ENCODE measurements at regions not wholly inside any gene's neighbourhood (a gene's known extent, or its start where the extent isn't known, plus 50 kb on each side); places are given as distances from the start of the nearest gene placed in this dataset.

DNA sequence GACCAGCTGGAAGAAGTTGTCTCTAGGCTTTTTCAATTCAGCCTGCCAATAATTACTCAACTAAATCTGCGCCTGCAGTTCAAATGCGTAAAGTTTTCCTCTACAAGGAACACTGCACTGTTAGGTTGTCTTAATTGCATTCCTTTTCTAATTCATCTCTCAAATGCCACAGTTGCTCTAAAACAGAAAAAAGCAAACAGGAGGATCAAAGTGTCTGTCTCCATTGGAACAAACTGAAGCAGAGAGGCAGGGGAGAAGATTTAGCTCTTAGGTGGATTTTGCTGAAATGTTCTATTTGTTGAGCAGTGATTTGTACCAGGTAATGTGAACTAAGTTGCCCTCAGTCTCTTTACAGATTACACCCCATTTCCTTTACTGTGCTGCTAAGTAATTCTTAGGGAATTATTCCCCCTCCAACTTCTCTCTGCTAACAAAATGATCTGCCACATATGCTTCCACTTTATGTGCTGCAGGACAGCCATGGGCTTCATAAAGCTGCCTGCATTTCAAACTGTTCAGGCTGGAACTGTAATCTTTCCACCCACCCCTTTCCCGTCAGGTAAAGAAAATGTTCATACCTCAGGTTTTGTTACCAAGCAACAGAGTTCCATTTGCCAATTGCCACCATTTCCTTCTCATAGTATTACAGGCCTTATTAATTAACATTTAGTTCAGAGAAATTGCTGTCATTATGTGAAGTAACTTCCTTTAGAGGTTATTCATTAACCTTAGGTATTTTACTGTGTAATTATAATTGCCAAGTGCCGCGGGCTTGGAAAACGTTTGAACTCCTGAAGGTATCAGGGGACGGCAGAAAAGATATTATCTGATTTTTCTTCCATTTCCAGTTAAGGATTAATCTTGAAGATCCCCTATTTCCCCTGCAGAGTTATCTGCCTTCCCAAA, 149.3 kb downstream of the SPRY1 start:
- TF ChIP-seq ZNF274 (IDR thresholded peaks at IDR 0.05; ENCODE audit: low read depth, low read length), result no peak
- no peak overlapping the region for H3K4me3 ChIP-seq (ENCODE audit: low read length)

GRCh38 chr4:123546573-123547060, 150.0 kb downstream of the SPRY1 start:
- no peak for TF ChIP-seq ZNF274 (IDR thresholded peaks at IDR 0.05; ENCODE audit: low read depth, low read length)
- H3K4me3 ChIP-seq (ENCODE audit: low read length), result no peak overlapping the region

DNA sequence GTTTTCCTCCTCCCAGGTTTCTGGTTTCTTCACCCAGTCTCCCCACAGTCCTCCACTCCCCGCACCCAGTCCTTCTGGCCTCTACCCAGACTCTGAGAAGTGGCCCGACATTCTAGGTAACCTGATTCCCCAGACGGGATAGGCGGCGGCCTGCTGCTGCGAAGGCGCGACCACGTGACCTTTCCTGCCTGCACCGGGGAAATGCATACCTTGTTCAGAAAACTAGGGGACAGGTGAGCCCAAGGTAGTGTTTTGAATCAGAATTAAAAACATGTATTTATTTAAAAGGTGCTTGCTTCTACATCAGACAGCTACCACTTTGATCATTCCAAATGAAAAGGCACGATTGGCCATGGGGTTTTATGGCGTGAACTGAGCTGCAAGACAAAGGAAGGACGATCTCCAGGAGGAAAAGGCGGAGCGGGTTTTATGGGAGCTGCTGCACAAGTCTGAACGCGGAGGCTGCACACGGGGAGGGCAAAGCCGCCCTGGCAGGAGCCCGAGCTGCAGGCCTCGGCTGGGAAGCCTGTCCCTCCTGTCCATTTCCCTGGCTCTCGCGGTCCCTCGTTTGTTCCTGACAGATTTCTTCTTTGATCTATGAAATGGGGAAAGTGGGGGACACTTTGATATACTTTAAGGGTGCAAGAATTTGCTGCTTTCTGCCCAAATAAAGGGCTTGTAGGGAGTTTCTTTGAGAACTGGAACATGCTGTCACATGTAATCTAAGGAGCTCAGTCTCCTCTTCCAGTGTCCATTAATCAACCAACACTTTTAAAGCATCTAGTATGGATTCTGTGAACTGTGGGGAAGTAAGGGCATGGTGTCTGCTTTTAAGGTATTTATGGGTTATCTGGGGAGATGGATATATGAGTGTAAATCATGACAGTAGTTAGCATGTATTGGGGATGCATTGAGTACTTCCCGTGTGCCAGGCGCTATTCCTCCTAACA, 150.9 kb downstream of the SPRY1 start:
- no peak overlapping the region for H3K4me3 ChIP-seq (ENCODE audit: low read length)
- TF ChIP-seq ZNF274 (IDR thresholded peaks at IDR 0.05; ENCODE audit: low read depth, low read length), result no peak

GRCh38 chr4:123553279-123553678, 156.7 kb downstream of the SPRY1 start:
- no peak overlapping the region for H3K4me3 ChIP-seq (ENCODE audit: low read length)
- TF ChIP-seq ZNF274 (IDR thresholded peaks at IDR 0.05; ENCODE audit: low read depth, low read length), result no peak

DNA sequence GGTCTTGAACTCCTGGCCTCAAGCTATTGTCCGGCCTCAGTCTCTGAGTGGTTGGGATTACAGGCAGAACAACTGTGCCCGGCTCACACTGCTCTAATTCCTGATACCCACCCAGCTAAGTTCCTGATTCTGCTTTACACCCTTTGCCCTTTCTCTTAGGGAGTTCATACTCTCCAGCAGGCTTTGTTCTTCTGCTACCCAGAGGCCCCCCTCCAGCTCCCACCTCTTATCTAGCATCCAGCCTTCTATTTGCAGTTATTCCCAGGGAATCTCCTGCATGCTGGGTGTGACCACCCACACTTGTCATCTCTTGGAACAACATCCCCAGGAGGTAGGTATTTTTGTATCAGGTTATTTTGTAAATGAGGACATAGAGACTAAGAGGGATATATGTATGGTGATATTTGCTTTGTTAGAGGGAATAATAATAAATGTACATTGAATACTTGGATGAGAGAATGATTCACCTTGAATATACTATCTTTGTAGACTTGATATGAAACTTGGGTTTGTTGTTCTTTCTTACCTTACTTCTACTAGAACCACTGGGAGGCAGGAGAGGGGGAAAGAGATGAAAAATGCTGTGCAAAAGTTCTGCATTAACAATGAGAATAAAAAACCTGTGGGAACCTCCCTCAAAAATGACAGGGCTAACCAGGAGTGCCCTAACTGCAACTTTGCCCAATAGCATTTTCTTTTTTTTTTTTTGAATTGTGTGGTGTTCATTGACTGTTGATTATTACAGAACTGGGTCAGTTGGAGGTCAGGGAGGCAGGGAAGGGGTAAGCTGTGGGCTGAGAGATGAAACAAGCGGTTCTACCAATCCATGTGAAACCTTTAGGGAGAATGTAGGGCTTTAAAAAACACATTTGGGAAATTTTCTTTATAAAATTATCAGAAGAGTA, 157.4 kb downstream of the SPRY1 start:
- no peak overlapping the region for H3K4me3 ChIP-seq (ENCODE audit: low read length)
- no peak for TF ChIP-seq ZNF274 (IDR thresholded peaks at IDR 0.05; ENCODE audit: low read depth, low read length)

GRCh38 chr4:123554801-123555232, 158.2 kb downstream of the SPRY1 start:
- no peak for TF ChIP-seq ZNF274 (IDR thresholded peaks at IDR 0.05; ENCODE audit: low read depth, low read length)
- H3K4me3 ChIP-seq (ENCODE audit: low read length), result no peak overlapping the region

DNA sequence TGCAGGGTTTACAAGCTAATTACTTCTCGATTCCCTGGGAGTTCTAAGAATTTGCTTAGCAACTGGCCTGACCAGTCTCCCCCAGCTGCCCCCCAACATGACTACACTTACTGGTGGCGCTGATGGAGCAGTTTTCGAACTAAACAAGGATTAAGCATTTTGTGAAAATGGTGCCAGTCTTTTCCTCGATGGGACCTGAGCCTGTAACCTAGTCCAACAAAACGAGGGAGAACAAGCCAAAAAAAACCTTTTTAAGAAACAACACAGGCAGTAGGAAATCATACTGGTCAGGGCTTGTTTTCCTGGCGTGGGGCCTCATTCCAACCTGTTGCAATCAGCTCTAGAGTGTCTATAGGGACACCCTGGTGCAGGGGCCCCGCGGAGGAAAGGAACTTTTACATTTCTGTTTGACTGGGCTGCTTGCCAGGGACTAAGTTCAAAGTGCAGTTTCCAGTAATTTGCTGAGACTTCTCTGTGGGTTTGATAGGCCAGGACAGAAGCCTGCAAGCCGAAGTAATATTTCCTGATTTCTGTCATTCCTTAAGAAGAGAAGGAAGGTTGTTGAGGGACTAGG, 158.7 kb downstream of the SPRY1 start:
- no peak for TF ChIP-seq ZNF274 (IDR thresholded peaks at IDR 0.05; ENCODE audit: low read depth, low read length)
- no peak overlapping the region for H3K4me3 ChIP-seq (ENCODE audit: low read length)

DNA sequence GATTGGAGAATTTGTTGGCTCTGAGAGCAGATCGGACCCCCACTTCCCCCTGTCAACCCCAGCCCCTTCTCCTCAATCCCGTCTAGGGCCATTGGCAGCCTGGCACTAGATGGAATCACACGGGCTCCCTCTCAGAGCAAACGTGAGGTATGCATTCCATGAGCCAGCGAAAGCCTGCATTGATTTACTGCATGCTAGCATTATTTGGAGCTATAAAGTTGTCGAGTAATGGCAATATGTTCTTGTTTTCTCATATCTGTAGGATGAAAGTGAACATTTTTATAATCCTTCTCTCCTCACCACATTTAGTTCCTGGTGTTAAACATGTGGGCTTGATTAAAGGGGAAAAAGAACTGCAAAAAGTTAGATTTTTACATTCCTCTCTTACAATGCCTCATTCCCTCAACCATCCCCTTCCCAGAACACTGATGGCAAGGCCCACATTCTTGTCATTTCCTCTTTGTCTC, 159.2 kb downstream of the SPRY1 start:
- TF ChIP-seq ZNF274 (IDR thresholded peaks at IDR 0.05; ENCODE audit: low read depth, low read length), result no peak
- H3K4me3 ChIP-seq (ENCODE audit: low read length), result no peak overlapping the region

DNA sequence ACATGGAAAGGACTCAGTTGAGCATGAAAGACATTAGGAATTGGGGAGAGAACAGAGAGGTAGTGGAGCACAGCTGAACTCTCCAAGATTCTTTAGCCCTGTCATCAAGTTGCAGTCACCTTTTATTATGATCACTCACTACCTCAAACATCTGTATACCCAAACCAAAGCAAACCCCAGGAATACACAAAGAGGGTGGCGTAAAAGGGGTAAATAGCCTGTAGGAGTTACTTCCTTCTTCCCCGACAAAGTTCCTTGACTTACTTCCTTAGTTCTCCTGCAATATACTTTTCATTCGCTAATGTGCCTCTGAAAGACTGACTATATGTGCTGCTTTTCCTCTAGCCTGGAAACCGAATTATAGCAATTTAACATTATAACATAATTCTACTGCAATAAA, 159.9 kb downstream of the SPRY1 start:
- no peak overlapping the region for H3K4me3 ChIP-seq (ENCODE audit: low read length)
- TF ChIP-seq ZNF274 (IDR thresholded peaks at IDR 0.05; ENCODE audit: low read depth, low read length), result no peak

- H3K4me3 ChIP-seq (ENCODE audit: low read length), result no peak overlapping the region
- no peak for TF ChIP-seq ZNF274 (IDR thresholded peaks at IDR 0.05; ENCODE audit: low read depth, low read length)
Observed at GRCh38 chr4:123557857-123558536, 161.4 kb downstream of the SPRY1 start.

DNA sequence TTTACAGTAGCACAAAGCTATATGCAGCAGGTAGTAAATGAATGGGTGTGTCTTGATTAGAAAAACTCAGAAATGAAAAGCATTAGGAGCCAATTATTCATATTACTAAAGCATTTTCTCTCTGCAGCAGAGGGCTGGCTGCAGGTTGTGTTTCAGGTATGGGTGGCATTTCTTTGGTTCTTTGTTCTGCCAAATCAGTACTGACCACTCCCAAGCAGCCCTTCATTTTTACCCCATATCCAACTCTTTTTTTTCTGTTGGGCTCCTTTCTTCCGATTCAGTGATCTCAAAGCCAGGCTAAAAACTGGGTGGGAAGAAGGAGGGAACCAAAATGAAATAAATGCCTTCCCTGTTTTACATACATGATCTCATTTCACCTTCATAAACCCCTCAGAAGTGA, 162.3 kb downstream of the SPRY1 start:
- no peak for TF ChIP-seq ZNF274 (IDR thresholded peaks at IDR 0.05; ENCODE audit: low read depth, low read length)
- no peak overlapping the region for H3K4me3 ChIP-seq (ENCODE audit: low read length)

Measured in GM08714 (cell line).